ENCODE measurements at regions not wholly inside any gene's neighbourhood (a gene's known extent, or its start where the extent isn't known, plus 50 kb on each side); places are given as distances from the start of the nearest gene placed in this dataset.

- no peak for DNase-seq (ENCODE audit: low read depth, low spot score)
Observed at GRCh38 chr12:132426349-132427173, 63.4 kb upstream of the FBRSL1 start.

- no peak for DNase-seq (ENCODE audit: low read depth, low spot score)
Observed at GRCh38 chr12:132424811-132425210, 65.1 kb upstream of the FBRSL1 start.

GRCh38 chr12:132423820-132424645, 65.9 kb upstream of the FBRSL1 start:
- no peak for DNase-seq (ENCODE audit: low read depth, low spot score)

- no peak for DNase-seq (ENCODE audit: low read depth, low spot score)
Observed at GRCh38 chr12:132423251-132423819, 66.6 kb upstream of the FBRSL1 start.

- no peak for DNase-seq (ENCODE audit: low read depth, low spot score)
Observed at GRCh38 chr12:132422381-132423043, 67.4 kb upstream of the FBRSL1 start.

- no peak for DNase-seq (ENCODE audit: low read depth, low spot score)
Observed at GRCh38 chr12:132422040-132422380, 67.9 kb upstream of the FBRSL1 start.

- DNase-seq (ENCODE audit: low read depth, low spot score), result no peak
Observed at GRCh38 chr12:132419631-132420246, 70.2 kb upstream of the FBRSL1 start.

GRCh38 chr12:132418393-132418925, 71.5 kb upstream of the FBRSL1 start:
- DNase-seq (ENCODE audit: low read depth, low spot score), result no peak

GRCh38 chr12:132417741-132418140, 72.2 kb upstream of the FBRSL1 start:
- no peak for DNase-seq (ENCODE audit: low read depth, low spot score)

GRCh38 chr12:132416827-132417226, 73.1 kb upstream of the FBRSL1 start:
- DNase-seq (ENCODE audit: low read depth, low spot score), result no peak

- no peak for DNase-seq (ENCODE audit: low read depth, low spot score)
Observed at GRCh38 chr12:132416121-132416673, 73.8 kb upstream of the FBRSL1 start.

GRCh38 chr12:132415327-132416120, 74.4 kb upstream of the FBRSL1 start:
- DNase-seq (ENCODE audit: low read depth, low spot score), result no peak

- DNase-seq (ENCODE audit: low read depth, low spot score), result no peak
Observed at GRCh38 chr12:132414634-132415326, 75.2 kb upstream of the FBRSL1 start.

GRCh38 chr12:132413931-132414588, 75.9 kb upstream of the FBRSL1 start:
- no peak for DNase-seq (ENCODE audit: low read depth, low spot score)

- DNase-seq (ENCODE audit: low read depth, low spot score), result no peak
Observed at GRCh38 chr12:132411457-132411856, 78.5 kb upstream of the FBRSL1 start.

GRCh38 chr12:132410849-132411248, 79.1 kb upstream of the FBRSL1 start:
- DNase-seq (ENCODE audit: low read depth, low spot score), result no peak

- no peak for DNase-seq (ENCODE audit: low read depth, low spot score)
Observed at GRCh38 chr12:132410296-132410625, 79.7 kb upstream of the FBRSL1 start.

GRCh38 chr12:132409495-132410295, 80.3 kb upstream of the FBRSL1 start:
- DNase-seq (ENCODE audit: low read depth, low spot score), result no peak
